ENCODE measurements at regions not wholly inside any gene's neighbourhood (a gene's known extent, or its start where the extent isn't known, plus 50 kb on each side); places are given as distances from the start of the nearest gene placed in this dataset.

DNA sequence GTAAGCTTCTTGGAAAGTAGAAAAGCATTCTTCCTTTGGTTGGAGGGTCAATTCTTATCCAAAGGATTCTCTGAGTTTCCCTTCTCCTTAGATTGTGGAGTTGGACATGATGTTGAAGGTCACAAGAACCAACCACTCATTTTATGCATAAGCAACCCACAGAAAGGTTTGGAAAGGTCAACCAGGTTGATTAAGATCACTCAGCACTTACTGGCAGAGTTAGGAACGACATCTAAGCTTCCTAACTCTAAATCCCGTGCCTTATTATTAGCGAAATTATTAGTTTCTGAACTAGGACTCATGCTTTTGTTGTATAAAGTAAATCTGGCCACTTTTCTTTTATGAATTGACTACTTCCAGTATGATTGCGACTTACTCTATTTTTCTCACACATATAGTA is 137.0 kb upstream of the MINDY3 start:
- Histone ChIP-seq H3K9me1 (replicated peaks; ENCODE audit: control insufficient read depth, extremely low read depth, insufficient read depth, low read length) (no peaks in the 10 kb centered on the region), H3K27ac (ENCODE audit: insufficient read depth, low read depth, low read length) (no peak overlapping the region), H4K20me1 (replicated peaks; ENCODE audit: control insufficient read depth, extremely low read depth, insufficient read depth, low read length) (no peaks in the 10 kb centered on the region), H3K9me3 (replicated peaks; ENCODE audit: control insufficient read depth, insufficient read depth, low read length) (no peaks in the 10 kb centered on the region), H3K36me3 (ENCODE audit: control insufficient read depth in 2 of 2, extremely low read depth in 1 of 2, insufficient read depth in 2 of 2, low read length in 2 of 2) (no peaks in the 10 kb centered on the region), H3K4me3 (replicated peaks in 1 of 3; ENCODE audit: insufficient read depth in 1 of 3, low read depth in 1 of 3, low read length in 3 of 3) (no peak overlapping the region), H3K4me2 (ENCODE audit: insufficient read depth, low read length) (no peak overlapping the region), H3K27me3 (ENCODE audit: control insufficient read depth in 2 of 2, insufficient read depth in 2 of 2, low read length in 2 of 2) (no peaks in the 10 kb centered on the region), H3K9ac (replicated peaks; ENCODE audit: extremely low read depth, insufficient read depth, low read length) (no peak overlapping the region), H3K4me1 (ENCODE audit: control insufficient read depth, extremely low read depth, insufficient read depth, low read length) (no peaks in the 10 kb centered on the region), H2AFZ (ENCODE audit: low read depth, low read length) (no peak overlapping the region), H3K79me2 (ENCODE audit: control insufficient read depth, insufficient read depth, low read length) (no peaks in the 10 kb centered on the region)
- dilution Hi-C loops (cut with MboI; ENCODE audit: extremely low pct_ligation_motif_present, low sequenced_read_pairs) (no loop called here), intact Hi-C loops (cut with micrococcal nuclease) (no loop called here)
- no peak for TF ChIP-seq CTCF (IDR thresholded peaks at IDR 0.05; ENCODE audit: extremely low read depth in 1 of 2, insufficient read depth in 1 of 2, low read depth in 1 of 2, low read length in 2 of 2)
- no peak for TF ChIP-seq GATA2 (IDR thresholded peaks at IDR 0.05; ENCODE audit: insufficient read depth, insufficient read length, low read depth, low read length)
- no peak for TF ChIP-seq MYC (IDR thresholded peaks at IDR 0.05; ENCODE audit: low read depth, low read length)
- TF ChIP-seq EZH2 (IDR thresholded peaks at IDR 0.05; ENCODE audit: borderline replicate concordance, low read depth, low read length, severe bottlenecking) = no peak
- no peak for TF ChIP-seq JUN (IDR thresholded peaks at IDR 0.05; ENCODE audit: borderline replicate concordance, insufficient read depth, insufficient read length, low read depth)
- no peak for TF ChIP-seq FOS (IDR thresholded peaks at IDR 0.05; ENCODE audit: borderline replicate concordance, insufficient read depth, low read length)
- TF ChIP-seq MAX (IDR thresholded peaks at IDR 0.05; ENCODE audit: insufficient read depth, insufficient read length) = no peak
- BruUV-seq (replicated peaks) = no TSS peak
- ChIA-PET POLR2A (no interaction called here), CTCF (no interaction called here)
- DNase-seq (ENCODE audit: low read depth, low spot score) (no peak), FAIRE-seq (no peak)

Data from endothelial cell of umbilical vein (primary cell).